ENCODE measurements at regions not wholly inside any gene's neighbourhood (a gene's known extent, or its start where the extent isn't known, plus 50 kb on each side); places are given as distances from the start of the nearest gene placed in this dataset.

- Histone ChIP-seq H3K4me1 (no peaks in the 10 kb centered on the region), H3K27me3 (no peaks in the 10 kb centered on the region), H3K4me3 (ENCODE audit: low read depth, low read length) (no peak overlapping the region), H3K9me3 (no peaks in the 10 kb centered on the region), H3K36me3 (no peaks in the 10 kb centered on the region)
- DNase-seq: no peak
- TF ChIP-seq CTCF (IDR thresholded peaks at IDR 0.05; ENCODE audit: low read depth, low read length): no peak
These were observed 235.2 kb downstream of the DTHD1 start for GRCh38 chr4:36516522-36517095.

GRCh38 chr4:36523182-36523581 is 241.8 kb downstream of the DTHD1 start:
- H3K27me3 ChIP-seq: no peaks in the 10 kb centered on the region
- no peak for DNase-seq
- no peak overlapping the region for H3K4me3 ChIP-seq (ENCODE audit: low read depth, low read length)
- H3K36me3 ChIP-seq: no peaks in the 10 kb centered on the region
- no peaks in the 10 kb centered on the region for H3K9me3 ChIP-seq
- TF ChIP-seq CTCF (IDR thresholded peaks at IDR 0.05; ENCODE audit: low read depth, low read length): no peak
- no peaks in the 10 kb centered on the region for H3K4me1 ChIP-seq

- TF ChIP-seq CTCF (IDR thresholded peaks at IDR 0.05; ENCODE audit: low read depth, low read length): no peak
- no peak overlapping the region for H3K4me3 ChIP-seq (ENCODE audit: low read depth, low read length)
- no peak for DNase-seq
- H3K36me3 ChIP-seq: no peaks in the 10 kb centered on the region
- no peaks in the 10 kb centered on the region for H3K27me3 ChIP-seq
- H3K9me3 ChIP-seq: no peaks in the 10 kb centered on the region; the same call in 1 of the 2 replicates
- no peaks in the 10 kb centered on the region for H3K4me1 ChIP-seq
These were observed 251.4 kb downstream of the DTHD1 start for GRCh38 chr4:36532670-36533379.

- Histone ChIP-seq H3K9me3 (no peaks in the 10 kb centered on the region; the same call in 1 of the 2 replicates), H3K36me3 (no peaks in the 10 kb centered on the region), H3K4me3 (ENCODE audit: low read depth, low read length) (no peak overlapping the region), H3K27me3 (no peaks in the 10 kb centered on the region), H3K4me1 (no peaks in the 10 kb centered on the region)
- no peak for TF ChIP-seq CTCF (IDR thresholded peaks at IDR 0.05; ENCODE audit: low read depth, low read length)
- DNase-seq: no peak
These were observed 252.5 kb downstream of the DTHD1 start for GRCh38 chr4:36533944-36534343.

GRCh38 chr4:36547383-36547782 is 266.0 kb downstream of the DTHD1 start:
- Histone ChIP-seq H3K27me3 (no peaks in the 10 kb centered on the region), H3K36me3 (no peaks in the 10 kb centered on the region), H3K4me1 (no peaks in the 10 kb centered on the region), H3K4me3 (ENCODE audit: low read depth, low read length) (no peak overlapping the region), H3K9me3 (no peaks in the 10 kb centered on the region)
- no peak for DNase-seq
- TF ChIP-seq CTCF (IDR thresholded peaks at IDR 0.05; ENCODE audit: low read depth, low read length): no peak

- DNase-seq: no peak
These were observed 267.8 kb downstream of the DTHD1 start for GRCh38 chr4:36549252-36549651.

More at GRCh38 chr4:36549252-36549651, 267.8 kb downstream of the DTHD1 start:
- H3K36me3 ChIP-seq: no peaks in the 10 kb centered on the region
- H3K27me3 ChIP-seq: no peaks in the 10 kb centered on the region
- no peak overlapping the region for H3K4me3 ChIP-seq (ENCODE audit: low read depth, low read length)
- H3K4me1 ChIP-seq: no peaks in the 10 kb centered on the region
- no peak for TF ChIP-seq CTCF (IDR thresholded peaks at IDR 0.05; ENCODE audit: low read depth, low read length)
- no peaks in the 10 kb centered on the region for H3K9me3 ChIP-seq

Measured in BE2C (cell line).